ENCODE measurements at regions not wholly inside any gene's neighbourhood (a gene's known extent, or its start where the extent isn't known, plus 50 kb on each side); places are given as distances from the start of the nearest gene placed in this dataset.

DNA sequence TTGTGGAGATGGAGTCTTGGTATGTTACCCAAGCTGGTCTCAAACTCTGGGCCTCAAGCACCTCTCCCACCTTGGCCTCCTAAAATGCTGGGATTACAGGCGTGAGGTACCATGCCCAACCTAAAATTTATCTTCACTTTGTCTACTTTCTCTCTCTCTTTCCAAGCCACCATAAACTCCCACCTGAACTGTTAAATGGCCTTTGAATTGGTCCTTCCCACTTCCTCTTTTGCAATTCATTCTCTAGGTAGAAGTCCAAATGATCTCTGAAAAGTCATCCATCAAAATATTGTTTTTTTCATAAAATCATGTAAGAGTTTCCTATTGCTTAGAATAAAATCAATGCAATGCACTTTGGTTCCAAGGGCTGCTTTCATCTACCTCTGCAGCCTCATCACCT is 90.1 kb upstream of the CELF2 start:
- dilution Hi-C loops (cut with HindIII; ENCODE audit: low sequenced_read_pairs, unreplicated experiment), result no loop called here
- intact Hi-C loops (cut with micrococcal nuclease), result no loop called here
- H2AK5ac ChIP-seq (ENCODE audit: low read depth, low read length), result no peak overlapping the region
- no peak overlapping the region for H2BK15ac ChIP-seq (ENCODE audit: low read depth, low read length)
- no peak overlapping the region for H4K91ac ChIP-seq (ENCODE audit: insufficient read depth, low read depth, low read length)
- H2BK120ac ChIP-seq (ENCODE audit: low read depth, low read length), result no peak overlapping the region
- H3K9me3 ChIP-seq (ENCODE audit: control insufficient read depth, insufficient read depth, low read length), result no peaks in the 10 kb centered on the region
- H2BK20ac ChIP-seq (ENCODE audit: low read depth, low read length), result no peak overlapping the region
- WGBS, 2 experiments (ENCODE audit: extremely low coverage in 2 of 2, insufficient read length in 1 of 2), result no CpG with 5 or more reads among the region's 1 CpG
- no peak overlapping the region for H4K5ac ChIP-seq (ENCODE audit: low read depth, low read length)
- no peak overlapping the region for H3K18ac ChIP-seq (ENCODE audit: low read depth, low read length)
- DNase-seq (no peak), ATAC-seq (ENCODE audit: low read depth) (no peak)
- no peak overlapping the region for H3K14ac ChIP-seq (replicated peaks; ENCODE audit: low read depth, low read length)
- H2AK9ac ChIP-seq (replicated peaks; ENCODE audit: low read depth, low read length, poor library complexity), result no peak overlapping the region
- ChIA-PET CTCF (no interaction called here), POLR2A (ENCODE audit: unreplicated experiment) (no interaction called here)
- H4K20me1 ChIP-seq (ENCODE audit: insufficient read depth, low read length), result no peaks in the 10 kb centered on the region
- H4K8ac ChIP-seq (ENCODE audit: low read depth in 2 of 2, low read length in 2 of 2), result no peak overlapping the region
- in situ Hi-C loops (cut with MboI; ENCODE audit: low sequenced_read_pairs), result no loop called here
- H2BK5ac ChIP-seq (ENCODE audit: low read depth, low read length, poor library complexity, severe bottlenecking), result no peak overlapping the region
- H3K9me1 ChIP-seq (ENCODE audit: insufficient read depth, low read length), result no peaks in the 10 kb centered on the region
- H3K4me1 ChIP-seq (ENCODE audit: control insufficient read depth, insufficient read depth, low read length), result no peaks in the 10 kb centered on the region
- no peaks in the 10 kb centered on the region for H3K27me3 ChIP-seq (ENCODE audit: control insufficient read depth, insufficient read depth, low read length)
- no TSS peak for BruUV-seq (replicated peaks)
- no peak overlapping the region for H3K4me3 ChIP-seq (ENCODE audit: insufficient read depth, low read depth, low read length)
- no peak overlapping the region for H3K4me2 ChIP-seq (ENCODE audit: low read depth, low read length)
- H3K79me1 ChIP-seq (ENCODE audit: low read depth in 1 of 2, low read length in 2 of 2), result no peaks in the 10 kb centered on the region
- no peak overlapping the region for H3K27ac ChIP-seq (ENCODE audit: insufficient read depth, low read length)
- H2AFZ ChIP-seq (replicated peaks; ENCODE audit: low read length, poor library complexity), result no peak overlapping the region
- H3K9ac ChIP-seq (ENCODE audit: low read depth, low read length), result no peak overlapping the region
- H3K4ac ChIP-seq (ENCODE audit: low read depth, low read length), result no peak overlapping the region
- no peaks in the 10 kb centered on the region for H3K36me3 ChIP-seq (ENCODE audit: control insufficient read depth, insufficient read depth, low read length)
- H3K23ac ChIP-seq (ENCODE audit: low read depth, low read length), result no peak overlapping the region
- TF ChIP-seq CHD1 (IDR thresholded peaks at IDR 0.05; ENCODE audit: low read depth, low read length), result no peak
- no peak overlapping the region for H3K56ac ChIP-seq (ENCODE audit: extremely low read depth, insufficient read depth, low read length)

Measured in IMR-90 (cell line).